ENCODE measurements at regions not wholly inside any gene's neighbourhood (a gene's known extent, or its start where the extent isn't known, plus 50 kb on each side); places are given as distances from the start of the nearest gene placed in this dataset.

GRCh38 chr6:11368760-11369159 lies 136.3 kb upstream of the NEDD9 start:
- TF ChIP-seq CTCF (IDR thresholded peaks at IDR 0.05), result no peak
- no peak for TF ChIP-seq EP300 (IDR thresholded peaks at IDR 0.05)

Measured in stomach (tissue), 4 donors.